Suprapubic skin (tissue), 4 donors: ENCODE measurements at regions not wholly inside any gene's neighbourhood (a gene's known extent, or its start where the extent isn't known, plus 50 kb on each side); places are given as distances from the start of the nearest gene placed in this dataset.

ENCODE experiments used
- CTCF ChIP-seq, 2 donors: fragments of 200-600 bp in 1 of 2; fragments of 450-650 bp in 1 of 2; sonication (generic) in 1 of 2; IDR thresholded peaks; one replicate each; pipeline ENCODE4 v1.5.1; 2016 to 2019; ENCODE audit warnings: antibody characterized with exemption in 2 of 2, mild to moderate bottlenecking in 1 of 2, moderate library complexity in 1 of 2
- EP300 ChIP-seq: sonication (generic); formaldehyde crosslinking; IDR thresholded peaks from one replicate; pipeline ENCODE4 v1.6.1; 2017; ENCODE audit warnings: antibody characterized with exemption
- POLR2A ChIP-seq, 2 donors: fragments of 450-650 bp; IDR thresholded peaks; one replicate each; pipeline ENCODE4 v1.6.1; 2017; ENCODE audit warnings: antibody characterized with exemption in 2 of 2, mild to moderate bottlenecking in 2 of 2, moderate library complexity in 2 of 2
- POLR2AphosphoS5 ChIP-seq, 3 donors: sonication (generic); formaldehyde crosslinking; IDR thresholded peaks; one replicate each; pipeline ENCODE4 v1.6.1; 2017; ENCODE audit warnings: antibody characterized with exemption in 3 of 3

DNA sequence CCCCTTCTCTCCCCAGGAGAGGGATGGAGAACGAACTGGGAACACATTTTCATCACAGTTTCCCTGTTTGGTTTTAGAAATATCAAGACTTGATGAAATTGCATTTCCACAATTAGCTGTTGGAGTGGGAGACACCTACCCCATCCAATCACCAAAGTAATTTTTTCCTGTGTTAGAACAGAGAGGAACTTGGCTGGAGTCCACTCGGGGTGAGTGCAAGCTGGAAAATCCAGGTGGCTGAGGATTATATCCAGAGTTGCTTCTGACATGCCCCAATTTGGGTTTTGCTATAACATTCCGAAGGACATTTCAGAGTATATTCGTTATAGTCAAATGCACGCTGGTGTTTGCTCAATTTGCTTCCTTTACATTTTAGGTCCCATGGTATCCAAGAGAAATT is 231.8 kb downstream of the C16orf95 start:
- TF ChIP-seq CTCF (IDR thresholded peaks at IDR 0.05) = no peak
- no peak for TF ChIP-seq POLR2A (IDR thresholded peaks at IDR 0.05)
- TF ChIP-seq EP300 = no peak
- TF ChIP-seq POLR2AphosphoS5 (IDR thresholded peaks at IDR 0.05) = no peak
